Astrocyte (in vitro differentiated cells and primary cell): ENCODE measurements at regions not wholly inside any gene's neighbourhood (a gene's known extent, or its start where the extent isn't known, plus 50 kb on each side); places are given as distances from the start of the nearest gene placed in this dataset.

Experiments used
- EZH2 ChIP-seq: IDR thresholded peaks from 2 replicates; pipeline ENCODE4 v1.6.1; 2012; ENCODE audit warnings: mild to moderate bottlenecking, low read length, inconsistent platforms; ENCODE audit not compliant: insufficient read depth
- TF ChIP-seq, protein P1 (sequence below): IDR thresholded peaks from 2 replicates; pipeline ENCODE4 v1.5.1; 2011; ENCODE audit warnings: low read depth, mild to moderate bottlenecking, inconsistent platforms, low read length, moderate library complexity; ENCODE audit not compliant: insufficient read depth

DNA sequence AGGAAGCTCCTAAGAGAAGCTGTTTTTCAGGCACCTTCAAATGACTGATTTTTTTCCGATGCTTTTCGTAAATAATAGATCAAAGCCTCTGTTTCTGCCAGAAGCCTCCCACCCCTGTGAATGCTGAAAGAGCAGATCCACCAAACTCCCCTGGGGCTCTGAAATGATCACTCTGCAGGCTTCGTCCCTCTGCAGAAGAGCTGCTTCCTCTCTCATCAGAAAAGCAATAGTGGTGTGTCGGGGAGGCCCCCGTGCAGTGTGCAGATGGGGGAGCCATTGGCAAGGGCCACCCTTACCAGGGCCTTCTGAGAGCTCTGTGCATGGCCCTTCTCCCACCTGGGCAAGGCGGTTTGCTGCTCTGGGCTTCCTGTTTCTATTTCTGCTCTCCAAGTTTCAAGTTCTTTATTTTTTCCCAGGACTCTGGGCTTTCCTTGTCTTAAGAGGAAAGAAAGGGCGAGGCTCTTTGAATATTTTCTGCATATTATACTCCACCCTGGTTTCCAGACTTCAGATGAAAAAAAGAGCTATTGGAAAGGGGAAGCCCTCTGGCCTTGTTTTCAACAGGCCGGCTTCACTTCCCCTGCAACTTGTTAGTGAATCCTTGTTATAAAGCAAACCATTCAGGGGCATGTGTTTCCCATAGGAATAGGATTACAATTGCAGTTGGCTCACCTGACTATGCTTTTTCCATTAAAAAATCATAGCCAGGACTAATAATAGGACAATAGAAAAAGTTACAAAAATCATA, 155.2 kb downstream of the TTLL2 start:
- TF ChIP-seq, protein P1, sequence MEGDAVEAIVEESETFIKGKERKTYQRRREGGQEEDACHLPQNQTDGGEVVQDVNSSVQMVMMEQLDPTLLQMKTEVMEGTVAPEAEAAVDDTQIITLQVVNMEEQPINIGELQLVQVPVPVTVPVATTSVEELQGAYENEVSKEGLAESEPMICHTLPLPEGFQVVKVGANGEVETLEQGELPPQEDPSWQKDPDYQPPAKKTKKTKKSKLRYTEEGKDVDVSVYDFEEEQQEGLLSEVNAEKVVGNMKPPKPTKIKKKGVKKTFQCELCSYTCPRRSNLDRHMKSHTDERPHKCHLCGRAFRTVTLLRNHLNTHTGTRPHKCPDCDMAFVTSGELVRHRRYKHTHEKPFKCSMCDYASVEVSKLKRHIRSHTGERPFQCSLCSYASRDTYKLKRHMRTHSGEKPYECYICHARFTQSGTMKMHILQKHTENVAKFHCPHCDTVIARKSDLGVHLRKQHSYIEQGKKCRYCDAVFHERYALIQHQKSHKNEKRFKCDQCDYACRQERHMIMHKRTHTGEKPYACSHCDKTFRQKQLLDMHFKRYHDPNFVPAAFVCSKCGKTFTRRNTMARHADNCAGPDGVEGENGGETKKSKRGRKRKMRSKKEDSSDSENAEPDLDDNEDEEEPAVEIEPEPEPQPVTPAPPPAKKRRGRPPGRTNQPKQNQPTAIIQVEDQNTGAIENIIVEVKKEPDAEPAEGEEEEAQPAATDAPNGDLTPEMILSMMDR: no peak
- TF ChIP-seq EZH2: no peak
